Erythroblast (primary cell): ENCODE measurements at regions not wholly inside any gene's neighbourhood (a gene's known extent, or its start where the extent isn't known, plus 50 kb on each side); places are given as distances from the start of the nearest gene placed in this dataset.
A peak's percentile ranks its signal among the peaks of the same experiment; 100 is the strongest.

Source experiments
- DNase-seq, 2 experiments: peaks; one replicate each; lab custom pipeline; 2025; lab: John Stamatoyannopoulos, UW
- GATA1 ChIP-seq: IDR thresholded peaks from 2 replicates; pipeline ENCODE4 v1.6.1; 2011; ENCODE audit warnings: low read depth, mild to moderate bottlenecking, control low read depth, low read length, moderate library complexity
- POLR2A ChIP-seq: IDR thresholded peaks from 2 replicates; pipeline ENCODE4 v1.6.1; 2011; ENCODE audit warnings: mild to moderate bottlenecking, low read length

GRCh38 chr20:21653628-21654027 lies 51.8 kb upstream of the PAX1 start:
- no peak for DNase-seq
- no peak for TF ChIP-seq GATA1
- no peak for TF ChIP-seq POLR2A

- TF ChIP-seq POLR2A (no peak), GATA1 (no peak)
Observed at GRCh38 chr20:21643417-21643816, 62.0 kb upstream of the PAX1 start.

GRCh38 chr20:21640556-21640955 lies 64.9 kb upstream of the PAX1 start:
- DNase-seq, result no peak
- TF ChIP-seq GATA1 (no peak), POLR2A (no peak)

More at GRCh38 chr20:21643417-21643816, 62.0 kb upstream of the PAX1 start:
- no peak for DNase-seq

- TF ChIP-seq POLR2A (no peak), GATA1 (no peak)
- DNase-seq, result no peak
Observed at GRCh38 chr20:21633829-21634228, 71.6 kb upstream of the PAX1 start.

- TF ChIP-seq GATA1, result no peak
- no peak for TF ChIP-seq POLR2A
- no peak for DNase-seq
Observed at GRCh38 chr20:21632735-21633053, 72.8 kb upstream of the PAX1 start.

GRCh38 chr20:21632031-21632734 lies 73.3 kb upstream of the PAX1 start:
- no peak for TF ChIP-seq GATA1
- TF ChIP-seq POLR2A, result no peak
- no peak for DNase-seq

- DNase-seq, result no peak
- TF ChIP-seq GATA1 (no peak), POLR2A (no peak)
Observed at GRCh38 chr20:21628800-21629199, 76.7 kb upstream of the PAX1 start.

- TF ChIP-seq POLR2A, result no peak
- no peak for TF ChIP-seq GATA1
- no peak for DNase-seq
Observed at GRCh38 chr20:21623781-21624094, 81.7 kb upstream of the PAX1 start.

- TF ChIP-seq POLR2A, result no peak
- no peak for TF ChIP-seq GATA1
- DNase-seq, result no peak
Observed at GRCh38 chr20:21623074-21623780, 82.2 kb upstream of the PAX1 start.

- TF ChIP-seq GATA1, result no peak
- TF ChIP-seq POLR2A, result no peak
Observed at GRCh38 chr20:21622097-21622857, 83.2 kb upstream of the PAX1 start.

GRCh38 chr20:21618759-21619416 lies 86.6 kb upstream of the PAX1 start:
- TF ChIP-seq GATA1 (no peak), POLR2A (no peak)
- no peak for DNase-seq

More at GRCh38 chr20:21622097-21622857, 83.2 kb upstream of the PAX1 start:
- no peak for DNase-seq

GRCh38 chr20:21615617-21616080 lies 89.8 kb upstream of the PAX1 start:
- peak; percentile 24 to 41 for DNase-seq
- TF ChIP-seq GATA1 (no peak), POLR2A (no peak)

- TF ChIP-seq POLR2A (no peak), GATA1 (no peak)
- no peak for DNase-seq
Observed at GRCh38 chr20:21614980-21615379, 90.5 kb upstream of the PAX1 start.
